ENCODE measurements at regions not wholly inside any gene's neighbourhood (a gene's known extent, or its start where the extent isn't known, plus 50 kb on each side); places are given as distances from the start of the nearest gene placed in this dataset.
A peak's percentile ranks its signal among the peaks of the same experiment; 100 is the strongest.

DNA sequence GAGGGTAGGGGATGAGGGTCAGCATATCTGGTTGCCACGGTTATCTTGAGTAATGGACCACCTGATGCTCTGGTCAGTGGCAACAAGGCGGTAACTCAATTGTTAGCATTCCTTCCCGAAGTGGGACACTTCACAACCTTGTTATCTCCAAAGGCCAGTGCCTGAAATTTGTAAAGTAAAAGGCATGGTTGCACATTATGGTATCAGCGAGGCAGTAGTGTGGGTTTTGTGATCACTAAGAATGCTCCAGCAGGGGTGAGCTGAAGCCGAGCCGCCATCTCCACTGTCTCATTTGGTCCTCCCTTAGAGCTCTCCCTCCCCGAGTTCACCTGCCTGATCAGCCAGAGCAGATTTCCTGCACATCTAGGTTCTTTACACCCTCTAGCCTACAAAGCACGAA, 50.5 kb upstream of the LGALSL start:
- Histone ChIP-seq H3K36me3 (ENCODE audit: control insufficient read depth, insufficient read depth, low read length, severe bottlenecking) (no peaks in the 10 kb centered on the region), H3K4me1 (ENCODE audit: control insufficient read depth, insufficient read depth, low read length) (peaks cover 58% of the 10 kb centered on the region), H3K4me3 (ENCODE audit: low read length) (peak overlapping the region; percentile 48), H3K9me3 (ENCODE audit: control insufficient read depth, low read length) (no peaks in the 10 kb centered on the region), H3K27me3 (replicated peaks; ENCODE audit: control insufficient read depth, insufficient read depth, low read length) (no peaks in the 10 kb centered on the region), H3K9ac (ENCODE audit: low read length) (peak overlapping the region; percentile 39)
- DNase-seq (ENCODE audit: low read depth): no peak

DNA sequence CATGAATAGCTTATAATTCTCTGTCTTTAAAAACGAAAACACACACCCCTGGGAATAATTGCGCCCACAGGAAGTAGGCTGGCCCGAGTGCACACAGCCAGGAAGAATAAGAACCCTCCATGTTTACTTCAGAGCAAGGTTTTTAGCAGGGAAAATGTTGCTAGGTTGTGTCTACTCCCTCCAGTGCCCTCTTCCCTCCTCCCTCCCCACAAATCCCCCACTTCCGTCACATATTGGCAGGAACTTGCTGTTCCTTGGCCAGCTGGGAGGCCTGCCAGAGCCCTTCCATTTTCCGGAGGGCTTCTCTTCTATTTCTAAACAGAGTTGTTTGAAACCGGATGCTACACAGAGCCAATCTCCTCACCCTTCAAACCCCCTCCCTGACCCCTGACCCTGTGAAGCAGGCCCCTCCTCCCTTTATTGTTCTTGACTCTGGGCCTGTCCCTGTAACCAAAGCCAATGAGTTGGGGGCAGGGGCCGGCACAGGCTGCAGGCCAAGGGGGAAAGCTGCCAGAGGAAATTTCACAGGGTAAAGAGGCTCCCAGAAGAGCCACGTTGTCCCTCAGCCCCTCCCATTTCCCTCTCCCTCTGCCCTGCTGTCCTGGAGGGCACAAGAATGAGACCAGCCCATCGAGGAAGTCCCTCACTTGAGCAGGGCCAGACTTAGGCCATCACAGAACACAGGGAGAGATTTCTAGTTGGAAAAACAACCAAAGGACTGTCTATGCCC, 49.8 kb upstream of the LGALSL start:
- Histone ChIP-seq H3K27me3 (replicated peaks; ENCODE audit: control insufficient read depth, insufficient read depth, low read length) (no peaks in the 10 kb centered on the region), H3K4me3 (ENCODE audit: low read length) (peak overlapping the region; percentile 48), H3K36me3 (ENCODE audit: control insufficient read depth, insufficient read depth, low read length, severe bottlenecking) (no peaks in the 10 kb centered on the region), H3K4me1 (ENCODE audit: control insufficient read depth, insufficient read depth, low read length) (peaks cover 58% of the 10 kb centered on the region), H3K9ac (ENCODE audit: low read length) (peak overlapping the region; percentile 39), H3K9me3 (ENCODE audit: control insufficient read depth, low read length) (no peaks in the 10 kb centered on the region)
- DNase-seq (ENCODE audit: low read depth): peak; percentile 54
